Activated CD8-positive, alpha-beta memory T cell treated with anti-CD3 and anti-CD28 coated beads, Interleukin-2, amount 50 U/mL, for 48 hours (primary cell): ENCODE measurements at regions not wholly inside any gene's neighbourhood (a gene's known extent, or its start where the extent isn't known, plus 50 kb on each side); places are given as distances from the start of the nearest gene placed in this dataset.

Experiments used
- DNase-seq: peaks from one replicate; pipeline ENCODE4 v3.0.0-alpha.2; 2020

DNA sequence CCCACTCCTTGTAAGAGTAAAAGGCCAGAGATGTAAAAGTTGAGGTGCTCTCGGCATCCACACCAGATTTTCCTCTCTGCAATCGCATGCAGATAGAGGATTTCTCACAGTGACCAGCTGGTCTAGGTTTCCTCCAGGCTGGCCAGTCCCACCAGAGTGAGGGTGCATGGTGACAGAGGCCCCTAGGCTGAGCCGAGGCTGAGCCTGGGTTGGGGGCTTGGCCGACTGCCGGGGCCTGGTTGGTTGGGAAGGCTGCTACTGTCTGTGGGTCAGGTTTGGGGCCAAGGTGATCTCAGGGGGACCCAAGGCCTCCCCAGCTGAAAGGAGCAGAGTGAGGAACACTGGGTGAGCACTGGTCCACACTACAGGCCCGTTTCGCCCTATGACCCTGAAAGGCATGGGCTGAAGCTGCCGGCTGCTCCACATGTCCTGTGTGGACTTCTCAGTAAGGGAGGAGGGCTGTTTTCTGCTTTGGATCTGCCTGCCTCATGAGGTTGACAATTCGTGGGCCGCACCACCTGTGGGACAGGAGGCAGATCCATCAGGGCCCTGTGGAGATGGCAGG lies 400.8 kb upstream of the IRX4 start:
- no peak for DNase-seq

- DNase-seq: no peak
Measured at GRCh38 chr5:2282893-2283292, 400.2 kb upstream of the IRX4 start.

DNA sequence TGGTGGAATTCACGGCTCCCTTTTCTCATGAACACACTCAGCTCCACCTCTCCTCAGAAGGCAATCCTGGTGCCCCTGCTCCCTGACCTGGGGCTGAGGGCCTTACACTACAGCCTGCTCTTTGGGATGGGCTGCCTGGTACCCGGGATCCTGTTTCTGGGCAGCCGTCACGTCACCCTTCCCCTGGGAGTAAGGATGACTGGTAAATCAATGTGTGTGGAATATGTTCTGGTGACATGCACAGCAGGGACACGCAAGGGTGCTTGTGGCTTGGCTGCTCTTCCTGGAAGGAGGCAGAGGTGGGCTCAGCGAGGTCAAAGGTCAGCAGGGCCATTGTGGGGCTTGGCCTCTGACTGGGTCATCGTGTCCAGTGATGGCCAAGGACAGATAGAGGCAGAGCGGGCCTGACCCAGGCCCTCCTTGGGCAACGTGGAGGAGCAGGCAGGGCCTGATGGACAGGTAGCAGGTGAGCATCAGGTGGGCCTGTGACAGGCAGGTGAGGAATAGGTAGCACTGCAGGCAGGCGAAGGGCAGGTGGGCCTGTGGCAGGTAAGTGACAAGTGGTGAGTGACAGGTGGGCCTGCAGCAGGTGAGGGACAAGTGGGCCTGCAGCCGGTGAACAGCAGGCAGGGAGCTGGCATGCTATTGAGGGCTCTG lies 399.4 kb upstream of the IRX4 start:
- DNase-seq: no peak

DNA sequence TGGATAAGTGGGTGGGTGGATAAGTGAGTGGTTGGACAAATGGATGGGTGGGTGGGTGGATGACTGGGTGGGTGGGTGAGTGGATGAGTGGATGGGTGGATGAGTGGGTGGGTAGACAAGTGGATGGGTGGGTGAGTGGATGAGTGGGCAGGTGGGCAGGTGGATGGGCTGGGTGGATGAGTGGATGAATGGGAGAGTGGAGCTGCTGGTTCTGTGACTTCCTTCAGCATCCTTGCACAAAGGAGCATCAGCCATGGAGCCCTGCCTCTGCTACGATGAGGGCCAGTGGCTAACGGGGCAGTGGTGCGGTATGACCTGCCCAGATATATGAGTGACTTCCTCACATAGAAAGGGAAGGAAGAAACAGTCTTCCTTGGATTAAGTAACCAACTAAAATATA lies 398.7 kb upstream of the IRX4 start:
- no peak for DNase-seq

DNA sequence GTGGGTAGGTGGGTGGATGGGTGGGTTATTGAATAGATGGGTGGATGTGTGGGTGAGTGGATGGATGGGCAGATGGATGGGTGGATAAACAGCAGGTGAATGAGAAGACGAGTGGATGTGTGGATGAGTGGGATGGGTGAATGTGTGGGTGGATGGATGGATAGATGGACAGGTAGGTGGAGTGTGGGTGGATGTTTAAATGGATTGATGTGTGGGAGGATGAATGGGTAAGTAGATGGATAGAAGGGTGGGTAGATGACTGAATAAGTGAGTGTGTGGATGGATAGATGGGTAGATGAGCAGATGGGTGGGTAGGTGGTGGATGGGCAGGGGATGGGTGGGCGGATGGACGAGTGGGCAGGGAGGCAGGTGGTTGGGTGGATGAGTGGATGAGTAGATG lies 397.6 kb upstream of the IRX4 start:
- no peak for DNase-seq

DNA sequence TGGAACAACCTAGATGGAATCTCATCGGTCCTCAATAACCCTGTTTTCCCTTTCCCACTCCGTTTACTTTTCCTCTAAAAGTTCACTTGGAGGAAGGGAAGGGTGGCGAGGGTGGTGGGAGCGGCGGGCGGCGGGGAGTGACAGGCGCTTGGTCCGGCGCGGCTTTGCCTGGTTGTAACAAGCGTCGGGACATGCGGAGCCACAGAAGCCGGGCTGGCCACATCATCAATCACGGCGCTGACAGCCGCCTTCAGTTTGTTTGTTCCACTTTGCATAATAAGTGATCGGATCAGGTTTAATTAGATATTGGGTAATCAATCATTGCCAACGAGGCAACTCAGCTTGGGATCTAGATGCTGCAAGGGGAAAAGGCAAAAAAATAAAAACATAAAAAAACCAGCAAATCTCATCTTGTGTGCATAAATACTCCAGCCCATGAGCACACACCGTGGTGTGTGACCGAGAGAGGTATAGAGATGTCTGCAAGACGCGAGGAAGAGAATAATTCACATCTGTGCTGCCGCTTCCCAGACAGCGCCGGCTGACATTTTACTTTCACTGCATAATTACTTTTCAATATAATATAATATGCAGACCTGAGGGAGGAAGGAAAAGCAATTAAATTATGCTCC lies 396.2 kb upstream of the IRX4 start:
- no peak for DNase-seq

DNA sequence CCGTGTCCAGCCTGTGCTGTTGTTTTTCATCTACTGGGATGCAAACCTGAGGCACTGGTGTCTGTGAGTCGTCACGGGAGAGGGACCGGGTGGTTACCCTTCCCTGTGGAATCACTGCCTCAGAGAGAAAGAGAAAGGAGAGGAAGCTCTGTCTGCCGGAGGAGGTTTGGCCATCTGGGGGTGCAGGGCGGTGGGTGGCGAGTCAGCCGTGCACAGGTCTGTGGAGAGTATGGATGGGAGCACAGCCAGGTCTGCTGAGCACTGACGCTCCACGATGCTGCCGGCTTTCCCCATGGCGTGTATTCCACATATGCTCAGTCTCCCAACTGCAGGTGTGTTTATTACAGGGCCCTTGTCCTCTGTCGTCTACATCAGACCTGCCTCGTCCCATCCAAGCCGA lies 395.2 kb upstream of the IRX4 start:
- DNase-seq: no peak

GRCh38 chr5:2276101-2276500 lies 393.4 kb upstream of the IRX4 start:
- DNase-seq: no peak

- no peak for DNase-seq
Measured at GRCh38 chr5:2272755-2273154, 390.0 kb upstream of the IRX4 start.

DNA sequence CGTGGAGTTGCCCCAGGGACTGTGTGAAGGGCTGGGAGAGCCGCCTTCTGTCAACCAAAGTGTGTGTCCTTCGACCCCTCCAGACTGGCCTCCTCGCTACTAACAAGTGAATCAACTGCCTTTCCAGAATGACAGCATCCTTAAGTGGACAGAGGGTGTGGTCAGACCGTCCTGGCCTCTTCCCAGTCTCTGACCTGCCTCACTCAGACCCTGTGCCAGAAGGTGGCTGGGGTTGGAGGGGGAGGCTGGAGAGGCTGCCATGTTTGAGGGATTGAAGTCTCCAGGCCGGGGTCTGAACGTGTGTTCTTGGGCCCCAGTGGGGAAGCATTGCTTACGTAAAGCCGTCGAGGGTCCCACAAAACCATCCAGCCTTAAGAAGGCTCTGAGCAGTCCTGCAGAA lies 389.3 kb upstream of the IRX4 start:
- no peak for DNase-seq

DNA sequence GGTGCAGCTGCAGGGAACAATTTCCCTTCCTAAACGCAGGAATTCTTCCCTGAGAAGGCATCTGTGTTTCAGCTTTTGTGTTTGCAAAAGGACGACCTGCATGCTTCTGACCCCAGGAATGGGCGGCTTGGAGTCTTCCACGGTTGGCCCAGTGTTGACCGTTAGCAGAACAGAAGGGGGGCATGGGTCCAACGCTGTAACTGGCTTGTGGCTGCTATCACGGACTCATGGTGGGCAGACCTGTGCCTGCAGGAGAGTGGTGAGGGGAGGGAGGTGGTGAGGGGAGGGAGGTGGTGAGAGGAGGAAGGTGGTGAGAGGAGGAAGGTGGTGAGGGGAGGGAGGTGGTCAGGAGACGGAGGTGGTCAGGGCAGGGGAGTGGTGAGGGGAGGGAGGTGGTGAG lies 388.6 kb upstream of the IRX4 start:
- no peak for DNase-seq

DNA sequence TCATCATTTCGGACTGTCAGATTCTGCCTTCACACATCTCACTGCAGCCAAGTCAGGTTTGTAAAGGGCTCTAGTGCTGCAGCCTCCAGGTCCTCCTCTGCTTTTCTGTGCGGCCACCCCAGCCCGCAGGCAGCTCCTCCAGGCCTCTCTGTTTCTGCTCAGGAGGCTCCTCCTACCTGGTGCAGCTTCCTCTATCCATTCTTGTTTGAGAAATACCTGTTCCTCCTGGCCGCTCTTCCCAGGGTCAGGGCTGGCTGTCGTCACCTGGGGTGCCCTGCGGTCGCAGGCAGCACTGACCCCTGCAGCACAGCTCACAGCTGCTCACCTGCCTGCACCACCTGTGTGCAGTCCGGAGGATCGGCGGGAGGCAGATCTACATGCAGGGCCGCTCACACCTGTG lies 387.7 kb upstream of the IRX4 start:
- no peak for DNase-seq

- no peak for DNase-seq
Measured at GRCh38 chr5:2269656-2270055, 386.9 kb upstream of the IRX4 start.

GRCh38 chr5:2267991-2268390 lies 385.3 kb upstream of the IRX4 start:
- no peak for DNase-seq

- no peak for DNase-seq
Measured at GRCh38 chr5:2266641-2267240, 384.0 kb upstream of the IRX4 start.

DNA sequence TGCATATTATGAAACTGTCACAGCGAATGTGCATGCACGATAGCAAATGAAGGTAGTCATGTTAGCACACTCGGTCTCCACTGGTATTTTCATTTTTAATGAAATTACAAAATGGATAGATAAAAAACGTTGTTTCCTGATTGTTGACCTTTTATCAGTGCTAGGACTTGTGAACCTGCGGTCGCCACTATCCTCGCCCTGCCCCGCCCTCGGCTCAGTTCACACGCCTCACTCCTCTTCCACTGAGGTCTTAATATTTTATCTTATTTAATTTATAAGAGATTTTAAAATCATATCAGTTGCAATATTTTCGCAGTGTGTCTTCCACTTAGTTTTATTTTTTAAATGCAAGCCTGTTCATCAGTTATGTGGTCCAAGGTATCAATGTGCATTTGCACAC lies 382.6 kb upstream of the IRX4 start:
- DNase-seq: no peak

DNA sequence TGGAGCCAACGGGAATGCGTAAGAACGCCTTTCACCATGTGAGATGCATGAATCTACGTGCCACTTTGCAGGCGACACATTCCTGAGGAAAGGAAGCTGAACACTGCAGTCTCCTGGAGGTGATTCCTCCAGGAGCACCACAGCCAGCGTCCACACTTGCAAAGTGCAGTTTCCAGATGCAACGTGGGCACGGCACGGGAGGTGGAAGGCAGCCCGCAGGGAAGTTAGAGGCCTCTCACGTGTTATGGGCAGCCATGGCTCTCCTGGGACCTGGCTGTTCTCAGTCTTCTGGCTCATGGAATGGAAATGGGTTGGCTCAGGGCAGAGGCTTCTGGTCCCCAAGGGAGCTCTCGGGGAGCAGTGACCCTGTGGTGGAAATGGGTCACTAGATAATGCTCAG lies 381.0 kb upstream of the IRX4 start:
- no peak for DNase-seq

GRCh38 chr5:2262620-2263019 lies 379.9 kb upstream of the IRX4 start:
- no peak for DNase-seq

DNA sequence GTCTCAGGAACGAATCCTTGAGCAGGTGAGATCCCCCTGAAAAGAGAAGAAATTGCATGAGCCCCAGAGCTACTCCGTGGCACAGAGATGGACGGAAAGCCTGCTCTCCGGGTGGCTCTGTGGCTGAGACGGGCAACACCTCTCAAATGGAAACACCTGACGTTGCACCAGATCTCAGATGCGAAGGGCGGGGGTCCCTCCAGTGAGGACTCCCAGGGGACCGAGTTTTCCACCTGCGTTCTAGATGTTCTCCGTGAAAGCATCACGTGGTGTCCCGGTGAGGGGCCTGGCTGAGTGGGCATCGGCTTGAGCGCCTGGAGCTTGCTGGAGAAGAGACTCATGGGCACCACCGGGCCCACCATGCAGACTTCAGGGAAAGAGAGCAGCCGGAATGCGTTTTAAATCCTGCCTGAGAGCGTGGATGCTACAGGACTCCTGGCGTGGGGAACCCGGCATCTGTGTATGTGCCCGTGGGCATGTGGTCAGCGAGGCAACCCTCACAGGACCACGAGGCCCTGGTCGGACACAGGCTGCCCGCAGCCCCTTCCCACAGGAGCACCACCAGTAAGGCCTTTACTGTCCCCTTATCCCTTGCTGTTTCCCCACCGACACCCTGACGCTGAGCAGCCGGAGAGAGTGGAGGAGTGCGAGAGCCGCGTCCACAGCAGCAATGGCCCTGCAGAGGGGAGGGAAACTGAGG lies 378.4 kb upstream of the IRX4 start:
- no peak for DNase-seq

DNA sequence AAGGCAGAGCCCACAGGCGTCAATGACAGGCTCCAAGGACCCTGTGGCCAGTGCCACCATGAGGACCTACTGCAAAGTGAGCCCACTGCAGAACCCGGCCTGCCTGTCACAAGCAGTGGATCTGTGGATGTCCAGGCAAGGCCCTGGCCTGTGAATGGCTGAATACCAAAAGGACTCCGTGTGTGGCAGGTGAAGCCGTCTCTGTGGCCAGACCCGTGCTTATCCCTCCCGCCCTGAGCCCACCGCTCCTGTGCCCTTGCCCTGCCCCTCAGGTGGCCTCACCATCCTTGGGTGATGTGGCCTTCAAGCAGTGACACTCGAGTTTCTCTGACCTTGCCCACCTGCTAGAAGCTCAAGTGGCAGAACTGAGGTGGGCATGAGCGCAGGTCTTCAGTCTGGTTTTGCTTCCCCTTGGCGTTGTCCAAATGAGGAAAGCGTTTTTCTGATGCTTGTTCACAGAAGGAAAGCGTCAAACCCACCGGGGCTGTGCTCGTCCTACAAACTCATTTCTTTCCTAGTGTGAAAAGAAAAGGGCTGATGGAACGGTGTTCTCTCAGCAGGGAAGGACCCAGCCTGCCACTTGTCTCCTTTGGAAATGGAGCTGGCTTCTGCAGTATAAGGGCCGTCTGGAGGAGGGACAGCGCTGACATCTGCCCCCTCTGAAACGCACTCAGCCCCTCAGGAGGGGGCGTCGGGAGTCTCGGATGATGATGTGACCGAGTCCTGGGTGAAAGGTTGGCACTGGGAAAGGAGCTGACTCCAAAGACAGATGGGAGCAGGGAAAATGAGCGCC lies 377.7 kb upstream of the IRX4 start:
- no peak for DNase-seq

- no peak for DNase-seq
Measured at GRCh38 chr5:2259494-2260107, 376.9 kb upstream of the IRX4 start.

DNA sequence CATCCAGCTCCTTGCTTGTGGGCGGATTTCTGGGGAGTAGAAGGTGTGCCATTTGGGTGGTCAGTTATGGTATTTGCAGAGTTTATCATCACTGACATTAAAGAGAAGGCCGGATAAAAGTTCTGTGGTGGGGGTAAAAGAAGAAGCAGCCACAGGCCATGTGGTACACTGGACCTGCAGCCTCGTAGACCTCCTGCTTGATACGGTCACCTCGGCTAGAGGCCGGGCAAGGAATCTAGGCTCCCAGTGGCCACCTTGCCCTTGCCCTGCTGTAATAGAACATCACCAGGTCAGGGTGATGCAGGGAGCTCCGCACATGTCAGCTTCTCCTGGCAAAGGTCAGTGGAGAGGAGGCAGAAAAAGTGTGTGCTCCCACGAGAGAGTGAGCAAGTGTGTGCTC lies 376.1 kb upstream of the IRX4 start:
- DNase-seq: no peak
